ENCODE measurements at regions not wholly inside any gene's neighbourhood (a gene's known extent, or its start where the extent isn't known, plus 50 kb on each side); places are given as distances from the start of the nearest gene placed in this dataset.

DNA sequence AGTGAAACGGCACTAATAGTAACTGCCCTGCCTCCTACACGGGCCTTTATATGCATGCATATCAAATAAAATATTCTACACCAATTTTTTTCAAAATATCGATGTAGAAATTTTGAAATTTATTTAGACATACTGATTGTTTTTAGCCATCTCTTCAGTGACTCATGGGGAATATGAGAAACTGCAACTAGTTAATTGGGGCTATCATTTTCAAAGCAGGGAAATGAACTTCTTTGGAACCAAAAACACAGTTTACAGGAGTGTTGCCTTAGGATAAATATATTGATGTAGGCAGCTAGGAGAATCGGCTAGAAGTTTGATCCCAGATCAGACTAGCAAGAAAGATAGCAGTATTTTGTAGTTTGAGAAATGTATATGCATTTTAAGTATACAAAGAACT lies 1010.8 kb upstream of the AGA start:
- no TSS peak for BruUV-seq (replicated peaks)
- no peak for DNase-seq (ENCODE audit: low read depth, low spot score)
- intact Hi-C loops (cut with micrococcal nuclease), result no loop called here
- H3K36me3 ChIP-seq (ENCODE audit: control insufficient read depth in 1 of 2, insufficient read depth in 2 of 2, low read length in 2 of 2), result no peaks in the 10 kb centered on the region
- ChIA-PET RAD21 (ENCODE audit: low non-redundant PET in 1 of 2, low total read pairs in 2 of 2, uncharacterized antibody in 2 of 2, unreplicated experiment in 2 of 2) (no interaction called here), CTCF (no interaction called here), POLR2A (no interaction called here)
- no peaks in the 10 kb centered on the region for H3K79me2 ChIP-seq (ENCODE audit: insufficient read depth, low read length)
- no peaks in the 10 kb centered on the region for H4K20me1 ChIP-seq (ENCODE audit: insufficient read depth)
- H3K4me2 ChIP-seq (ENCODE audit: low read length), result no peak overlapping the region
- no peaks in the 10 kb centered on the region for H3K27me3 ChIP-seq (ENCODE audit: insufficient read depth, low read length)
- no peak overlapping the region for H2AFZ ChIP-seq (ENCODE audit: low read depth, low read length, poor library complexity, severe bottlenecking)
- H3K4me1 ChIP-seq (ENCODE audit: control insufficient read depth in 1 of 2, insufficient read depth in 2 of 2, low read length in 2 of 2), result no peaks in the 10 kb centered on the region
- no peak for ATAC-seq
- H3K9me2 ChIP-seq (ENCODE audit: insufficient read depth), result no peaks in the 10 kb centered on the region
- no peaks in the 10 kb centered on the region for H3K9me3 ChIP-seq (ENCODE audit: control insufficient read depth in 1 of 2, insufficient read depth in 1 of 2, low read depth in 1 of 2, low read length in 2 of 2)
- TF ChIP-seq ZNF274 (IDR thresholded peaks at IDR 0.05; ENCODE audit: low read depth, low read length) (no peak), SRF (IDR thresholded peaks at IDR 0.05; ENCODE audit: low read depth) (no peak), CEBPB (IDR thresholded peaks at IDR 0.05; ENCODE audit: low read depth) (no peak), ZFX (IDR thresholded peaks at IDR 0.05) (no peak), ELF1 (IDR thresholded peaks at IDR 0.05; ENCODE audit: borderline replicate concordance, low read depth) (no peak), POLR2AphosphoS5 (IDR thresholded peaks at IDR 0.05; ENCODE audit: low read depth, low read length) (no peak), POLR2A (IDR thresholded peaks at IDR 0.05; ENCODE audit: borderline replicate concordance, extremely low read depth, insufficient read depth, insufficient read length) (no peak)
- TF ChIP-seq, protein P1, sequence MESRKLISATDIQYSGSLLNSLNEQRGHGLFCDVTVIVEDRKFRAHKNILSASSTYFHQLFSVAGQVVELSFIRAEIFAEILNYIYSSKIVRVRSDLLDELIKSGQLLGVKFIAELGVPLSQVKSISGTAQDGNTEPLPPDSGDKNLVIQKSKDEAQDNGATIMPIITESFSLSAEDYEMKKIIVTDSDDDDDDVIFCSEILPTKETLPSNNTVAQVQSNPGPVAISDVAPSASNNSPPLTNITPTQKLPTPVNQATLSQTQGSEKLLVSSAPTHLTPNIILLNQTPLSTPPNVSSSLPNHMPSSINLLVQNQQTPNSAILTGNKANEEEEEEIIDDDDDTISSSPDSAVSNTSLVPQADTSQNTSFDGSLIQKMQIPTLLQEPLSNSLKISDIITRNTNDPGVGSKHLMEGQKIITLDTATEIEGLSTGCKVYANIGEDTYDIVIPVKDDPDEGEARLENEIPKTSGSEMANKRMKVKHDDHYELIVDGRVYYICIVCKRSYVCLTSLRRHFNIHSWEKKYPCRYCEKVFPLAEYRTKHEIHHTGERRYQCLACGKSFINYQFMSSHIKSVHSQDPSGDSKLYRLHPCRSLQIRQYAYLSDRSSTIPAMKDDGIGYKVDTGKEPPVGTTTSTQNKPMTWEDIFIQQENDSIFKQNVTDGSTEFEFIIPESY (IDR thresholded peaks at IDR 0.05; ENCODE audit: extremely low read depth, insufficient replicate concordance, low read length), result no peak
- TF ChIP-seq, protein P2, sequence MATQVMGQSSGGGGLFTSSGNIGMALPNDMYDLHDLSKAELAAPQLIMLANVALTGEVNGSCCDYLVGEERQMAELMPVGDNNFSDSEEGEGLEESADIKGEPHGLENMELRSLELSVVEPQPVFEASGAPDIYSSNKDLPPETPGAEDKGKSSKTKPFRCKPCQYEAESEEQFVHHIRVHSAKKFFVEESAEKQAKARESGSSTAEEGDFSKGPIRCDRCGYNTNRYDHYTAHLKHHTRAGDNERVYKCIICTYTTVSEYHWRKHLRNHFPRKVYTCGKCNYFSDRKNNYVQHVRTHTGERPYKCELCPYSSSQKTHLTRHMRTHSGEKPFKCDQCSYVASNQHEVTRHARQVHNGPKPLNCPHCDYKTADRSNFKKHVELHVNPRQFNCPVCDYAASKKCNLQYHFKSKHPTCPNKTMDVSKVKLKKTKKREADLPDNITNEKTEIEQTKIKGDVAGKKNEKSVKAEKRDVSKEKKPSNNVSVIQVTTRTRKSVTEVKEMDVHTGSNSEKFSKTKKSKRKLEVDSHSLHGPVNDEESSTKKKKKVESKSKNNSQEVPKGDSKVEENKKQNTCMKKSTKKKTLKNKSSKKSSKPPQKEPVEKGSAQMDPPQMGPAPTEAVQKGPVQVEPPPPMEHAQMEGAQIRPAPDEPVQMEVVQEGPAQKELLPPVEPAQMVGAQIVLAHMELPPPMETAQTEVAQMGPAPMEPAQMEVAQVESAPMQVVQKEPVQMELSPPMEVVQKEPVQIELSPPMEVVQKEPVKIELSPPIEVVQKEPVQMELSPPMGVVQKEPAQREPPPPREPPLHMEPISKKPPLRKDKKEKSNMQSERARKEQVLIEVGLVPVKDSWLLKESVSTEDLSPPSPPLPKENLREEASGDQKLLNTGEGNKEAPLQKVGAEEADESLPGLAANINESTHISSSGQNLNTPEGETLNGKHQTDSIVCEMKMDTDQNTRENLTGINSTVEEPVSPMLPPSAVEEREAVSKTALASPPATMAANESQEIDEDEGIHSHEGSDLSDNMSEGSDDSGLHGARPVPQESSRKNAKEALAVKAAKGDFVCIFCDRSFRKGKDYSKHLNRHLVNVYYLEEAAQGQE (IDR thresholded peaks at IDR 0.05; ENCODE audit: low read depth), result no peak
- TF ChIP-seq, protein P3, sequence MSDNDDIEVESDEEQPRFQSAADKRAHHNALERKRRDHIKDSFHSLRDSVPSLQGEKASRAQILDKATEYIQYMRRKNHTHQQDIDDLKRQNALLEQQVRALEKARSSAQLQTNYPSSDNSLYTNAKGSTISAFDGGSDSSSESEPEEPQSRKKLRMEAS (IDR thresholded peaks at IDR 0.05), result no peak
- TF ChIP-seq, protein P4, sequence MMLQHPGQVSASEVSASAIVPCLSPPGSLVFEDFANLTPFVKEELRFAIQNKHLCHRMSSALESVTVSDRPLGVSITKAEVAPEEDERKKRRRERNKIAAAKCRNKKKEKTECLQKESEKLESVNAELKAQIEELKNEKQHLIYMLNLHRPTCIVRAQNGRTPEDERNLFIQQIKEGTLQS (IDR thresholded peaks at IDR 0.05), result no peak
- no peak overlapping the region for H3K9ac ChIP-seq (ENCODE audit: low read length)
- no peak overlapping the region for H3K4me3 ChIP-seq (replicated peaks in 1 of 2; ENCODE audit: low read depth in 1 of 2, low read length in 2 of 2)
- no peak overlapping the region for H3K27ac ChIP-seq (ENCODE audit: low read depth, low read length)

Data from HCT116 (cell line).